ENCODE measurements at regions not wholly inside any gene's neighbourhood (a gene's known extent, or its start where the extent isn't known, plus 50 kb on each side); places are given as distances from the start of the nearest gene placed in this dataset.

- no peak for TF ChIP-seq EZH2phosphoT487 (conservative IDR thresholded peaks at IDR 0.05; ENCODE audit: low read length)
- no peak overlapping the region for H3K4me2 ChIP-seq (ENCODE audit: low read depth, low read length, poor library complexity, severe bottlenecking)
- no peaks in the 10 kb centered on the region for H3K9me2 ChIP-seq (replicated peaks; ENCODE audit: insufficient read depth, low read length)
- no peaks in the 10 kb centered on the region for H3K9me3 ChIP-seq (ENCODE audit: insufficient read depth, low read length)
- no peaks in the 10 kb centered on the region for H4K20me1 ChIP-seq (ENCODE audit: low read depth, low read length)
- H3K36me3 ChIP-seq (ENCODE audit: low read length): no peaks in the 10 kb centered on the region
- no peaks in the 10 kb centered on the region for H3F3A ChIP-seq (ENCODE audit: insufficient read depth)
- H3K27me3 ChIP-seq (ENCODE audit: low read length): no peaks in the 10 kb centered on the region
- H3K27ac ChIP-seq (ENCODE audit: low read depth, low read length): no peak overlapping the region
- H3K79me2 ChIP-seq (ENCODE audit: insufficient read depth, low read length): no peaks in the 10 kb centered on the region
- H2AFZ ChIP-seq (ENCODE audit: low read depth, low read length, severe bottlenecking): no peak overlapping the region
- H3K9ac ChIP-seq (ENCODE audit: low read length): no peak overlapping the region
- no peak overlapping the region for H3K4me3 ChIP-seq (ENCODE audit: insufficient read depth, low read length, poor library complexity, severe bottlenecking)
Measured at GRCh38 chr12:46910830-46911229, 85.0 kb upstream of the SLC38A4 start.

DNA sequence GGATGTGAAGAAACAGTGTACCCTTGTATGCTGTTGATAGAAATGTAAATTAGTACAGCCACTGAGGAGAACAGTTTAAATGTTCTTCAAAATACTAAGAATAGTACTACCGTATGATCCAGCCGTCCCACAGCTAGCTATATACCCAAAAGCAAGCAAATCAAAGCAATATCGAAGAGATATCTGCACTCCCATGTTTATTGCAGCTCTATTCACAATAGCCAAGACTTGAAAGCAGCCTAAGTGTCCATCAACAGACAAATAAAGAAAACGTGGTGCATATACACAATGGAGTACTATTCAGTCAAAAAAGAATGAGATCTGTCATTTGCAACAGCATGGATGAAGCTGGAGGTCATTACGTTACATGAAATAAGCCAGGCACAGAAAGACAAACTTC, 88.5 kb upstream of the SLC38A4 start:
- no peak overlapping the region for H3K4me3 ChIP-seq (ENCODE audit: insufficient read depth, low read length, poor library complexity, severe bottlenecking)
- no peaks in the 10 kb centered on the region for H3K9me2 ChIP-seq (replicated peaks; ENCODE audit: insufficient read depth, low read length)
- TF ChIP-seq EZH2phosphoT487 (conservative IDR thresholded peaks at IDR 0.05; ENCODE audit: low read length): no peak
- no peak for TF ChIP-seq CTCF (IDR thresholded peaks at IDR 0.05; ENCODE audit: insufficient read depth, low read length, poor library complexity, severe bottlenecking)
- no peaks in the 10 kb centered on the region for H3K36me3 ChIP-seq (ENCODE audit: low read length)
- no peak overlapping the region for H3K4me2 ChIP-seq (ENCODE audit: low read depth, low read length, poor library complexity, severe bottlenecking)
- no peaks in the 10 kb centered on the region for H3K79me2 ChIP-seq (ENCODE audit: insufficient read depth, low read length)
- H3F3A ChIP-seq (ENCODE audit: insufficient read depth): no peaks in the 10 kb centered on the region
- H3K27ac ChIP-seq (ENCODE audit: low read depth, low read length): no peak overlapping the region
- no peaks in the 10 kb centered on the region for H4K20me1 ChIP-seq (ENCODE audit: low read depth, low read length)
- no peak overlapping the region for H2AFZ ChIP-seq (ENCODE audit: low read depth, low read length, severe bottlenecking)
- no peak overlapping the region for H3K9ac ChIP-seq (ENCODE audit: low read length)
- H3K27me3 ChIP-seq (ENCODE audit: low read length): no peaks in the 10 kb centered on the region
- H3K9me3 ChIP-seq (ENCODE audit: insufficient read depth, low read length): no peaks in the 10 kb centered on the region

DNA sequence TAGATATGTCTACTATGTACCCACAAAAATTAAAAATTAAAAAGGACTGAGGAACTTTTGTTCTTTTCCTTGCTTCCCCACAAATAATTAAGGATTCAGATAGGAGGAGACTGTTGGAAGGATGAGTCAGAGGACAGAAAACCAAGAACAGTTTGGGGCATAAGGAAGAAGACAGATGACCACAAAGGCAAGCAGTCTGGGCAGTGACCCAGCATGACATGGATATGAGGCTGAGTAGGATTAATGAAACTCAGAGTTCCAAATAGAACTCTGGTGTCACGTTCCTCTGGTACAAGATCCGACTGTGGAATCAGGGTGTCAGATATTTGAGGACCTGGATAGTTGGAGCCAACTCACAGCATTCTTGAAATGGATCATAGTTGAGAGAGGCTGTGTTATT, 89.3 kb upstream of the SLC38A4 start:
- TF ChIP-seq EZH2phosphoT487 (conservative IDR thresholded peaks at IDR 0.05; ENCODE audit: low read length) (no peak), CTCF (IDR thresholded peaks at IDR 0.05; ENCODE audit: insufficient read depth, low read length, poor library complexity, severe bottlenecking) (no peak)
- Histone ChIP-seq H3K9me3 (ENCODE audit: insufficient read depth, low read length) (no peaks in the 10 kb centered on the region), H3K27ac (ENCODE audit: low read depth, low read length) (no peak overlapping the region), H3K9ac (ENCODE audit: low read length) (no peak overlapping the region), H3F3A (ENCODE audit: insufficient read depth) (no peaks in the 10 kb centered on the region), H3K27me3 (ENCODE audit: low read length) (no peaks in the 10 kb centered on the region), H2AFZ (ENCODE audit: low read depth, low read length, severe bottlenecking) (no peak overlapping the region), H3K9me2 (replicated peaks; ENCODE audit: insufficient read depth, low read length) (no peaks in the 10 kb centered on the region), H3K4me3 (ENCODE audit: insufficient read depth, low read length, poor library complexity, severe bottlenecking) (no peak overlapping the region), H3K79me2 (ENCODE audit: insufficient read depth, low read length) (no peaks in the 10 kb centered on the region), H4K20me1 (ENCODE audit: low read depth, low read length) (no peaks in the 10 kb centered on the region), H3K36me3 (ENCODE audit: low read length) (no peaks in the 10 kb centered on the region), H3K4me2 (ENCODE audit: low read depth, low read length, poor library complexity, severe bottlenecking) (no peak overlapping the region)

- Histone ChIP-seq H3K4me3 (ENCODE audit: insufficient read depth, low read length, poor library complexity, severe bottlenecking) (no peak overlapping the region), H3K4me2 (ENCODE audit: low read depth, low read length, poor library complexity, severe bottlenecking) (no peak overlapping the region), H3K27ac (ENCODE audit: low read depth, low read length) (no peak overlapping the region)
Measured at GRCh38 chr12:46915836-46916235, 90.0 kb upstream of the SLC38A4 start.

More at GRCh38 chr12:46915836-46916235, 90.0 kb upstream of the SLC38A4 start:
- TF ChIP-seq EZH2phosphoT487 (conservative IDR thresholded peaks at IDR 0.05; ENCODE audit: low read length): no peak
- TF ChIP-seq CTCF (IDR thresholded peaks at IDR 0.05; ENCODE audit: insufficient read depth, low read length, poor library complexity, severe bottlenecking): no peak
- Histone ChIP-seq H2AFZ (ENCODE audit: low read depth, low read length, severe bottlenecking) (no peak overlapping the region), H3K36me3 (ENCODE audit: low read length) (no peaks in the 10 kb centered on the region), H4K20me1 (ENCODE audit: low read depth, low read length) (no peaks in the 10 kb centered on the region), H3K9me2 (replicated peaks; ENCODE audit: insufficient read depth, low read length) (no peaks in the 10 kb centered on the region), H3K27me3 (ENCODE audit: low read length) (no peaks in the 10 kb centered on the region), H3F3A (ENCODE audit: insufficient read depth) (no peaks in the 10 kb centered on the region), H3K79me2 (ENCODE audit: insufficient read depth, low read length) (no peaks in the 10 kb centered on the region), H3K9me3 (ENCODE audit: insufficient read depth, low read length) (no peaks in the 10 kb centered on the region), H3K9ac (ENCODE audit: low read length) (no peak overlapping the region)

Measured in SU-DHL-6 (cell line).